Stimulated activated CD8-positive, alpha-beta memory T cell treated with anti-CD3 and anti-CD28 coated beads, Interleukin-12 subunit alpha, Interleukin-12 subunit beta, amount 100 ng/mL, for 4 hours (primary cell): ENCODE measurements at regions not wholly inside any gene's neighbourhood (a gene's known extent, or its start where the extent isn't known, plus 50 kb on each side); places are given as distances from the start of the nearest gene placed in this dataset.

Experiments used
- DNase-seq: peaks from one replicate; pipeline ENCODE4 v3.0.0-alpha.2; 2020; ENCODE audit warnings: low read depth

DNA sequence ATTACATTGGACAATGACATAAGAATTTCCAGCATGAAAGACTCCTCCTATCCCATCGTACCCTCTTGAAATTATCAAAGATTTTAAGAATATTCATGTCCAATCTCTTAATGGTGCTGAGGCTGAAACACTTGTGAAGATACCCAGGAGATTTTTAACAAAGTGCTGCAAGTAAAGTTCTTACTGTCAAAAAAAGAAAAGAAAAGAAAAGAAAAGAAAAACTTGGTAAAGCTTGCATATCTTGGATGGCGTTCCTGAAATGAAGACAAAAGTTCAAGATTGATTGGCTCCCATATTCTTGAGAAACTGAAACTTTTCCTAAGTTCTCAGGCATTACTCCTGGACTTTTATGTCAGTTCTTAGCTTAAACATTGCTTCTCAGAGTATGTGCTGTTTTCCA, 1010.5 kb upstream of the PIK3C3 start:
- DNase-seq, result no peak

GRCh38 chr18:40939656-40940515, 1015.1 kb upstream of the PIK3C3 start:
- DNase-seq, result no peak

DNA sequence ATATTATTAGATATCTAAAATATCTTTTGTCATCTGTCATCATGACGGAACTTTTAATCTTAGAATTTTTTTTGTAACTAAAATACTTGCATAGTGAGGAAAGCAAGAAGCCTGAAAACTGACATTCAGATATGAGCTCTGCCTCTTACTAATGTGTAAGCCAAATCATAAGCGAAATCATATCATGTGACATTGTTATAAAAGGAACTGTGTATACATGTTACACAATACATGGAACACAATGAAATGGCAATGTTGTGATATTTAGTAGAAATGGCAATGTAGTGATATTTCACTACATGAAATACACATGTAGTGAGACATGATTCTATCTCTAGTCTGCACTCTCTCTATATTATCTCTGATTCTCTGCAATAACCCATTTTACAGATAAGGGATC, 1016.4 kb upstream of the PIK3C3 start:
- no peak for DNase-seq

GRCh38 chr18:40937386-40937785, 1017.6 kb upstream of the PIK3C3 start:
- DNase-seq, result no peak

DNA sequence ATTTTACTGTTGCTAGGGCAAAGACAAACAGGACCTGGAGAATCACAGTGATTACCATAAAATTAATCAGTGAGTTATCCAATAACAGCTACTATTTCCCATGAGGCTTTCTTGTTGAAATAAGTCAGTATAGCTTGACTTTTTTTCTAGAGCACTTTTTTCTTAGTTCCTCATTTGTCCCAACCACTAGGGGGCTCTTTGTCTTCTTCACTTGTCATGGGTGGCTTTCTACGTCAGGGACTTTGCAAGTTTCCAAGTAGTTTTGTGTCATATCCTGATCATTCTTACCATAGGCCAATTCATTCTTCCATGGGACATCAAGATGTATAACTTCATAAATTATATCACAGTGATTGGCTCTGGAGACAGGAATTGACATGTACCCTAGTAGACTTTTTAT, 1019.6 kb upstream of the PIK3C3 start:
- DNase-seq, result no peak

DNA sequence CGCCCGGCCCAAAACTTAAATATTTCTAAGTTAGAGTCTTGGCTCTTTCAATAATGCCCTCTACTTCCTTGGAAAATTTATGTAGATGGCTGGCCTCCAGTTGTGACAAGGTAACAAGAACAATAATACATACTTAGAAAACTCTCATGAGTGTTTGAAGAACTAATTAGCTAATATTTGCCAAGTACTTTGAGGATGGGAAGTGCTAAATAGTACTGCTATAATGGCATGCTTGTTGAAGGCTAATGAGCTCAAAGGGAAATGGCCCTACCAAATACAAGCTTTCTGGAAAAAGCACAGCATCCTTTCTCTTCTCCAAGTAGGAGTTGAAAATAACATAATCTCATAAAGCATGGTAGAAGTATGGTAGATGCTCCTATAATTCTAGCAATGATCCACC, 1022.2 kb upstream of the PIK3C3 start:
- DNase-seq, result no peak

DNA sequence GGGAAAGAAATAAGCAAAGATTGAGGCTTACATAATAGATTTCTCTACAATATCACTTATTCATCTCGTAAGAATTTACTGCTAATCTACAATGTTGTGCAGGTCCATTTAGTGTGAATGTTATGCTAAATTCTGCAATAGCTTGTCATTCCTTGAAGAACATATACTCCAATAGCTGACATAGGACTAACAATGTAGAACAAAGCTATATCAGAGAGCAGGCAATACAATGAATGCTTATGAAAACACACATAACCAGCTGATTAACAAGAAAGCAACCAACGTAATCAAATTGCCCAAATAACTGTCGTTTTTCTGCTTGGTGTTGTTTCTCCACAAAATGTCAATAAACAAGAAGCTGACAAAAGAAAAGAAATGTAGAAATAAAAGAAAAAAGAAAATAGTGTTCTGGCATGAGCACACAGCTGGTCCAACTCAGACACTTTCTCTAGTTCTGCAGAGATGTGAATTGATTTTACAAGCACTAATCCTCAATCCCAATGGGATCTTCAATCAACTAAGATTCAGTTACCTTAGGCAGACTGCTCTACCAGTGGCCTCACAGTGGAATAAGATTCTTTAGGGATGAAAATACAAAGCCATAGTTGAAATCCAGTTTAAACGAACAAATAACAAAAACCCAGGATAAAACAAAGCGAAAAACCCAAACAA, 1024.7 kb upstream of the PIK3C3 start:
- DNase-seq, result no peak

DNA sequence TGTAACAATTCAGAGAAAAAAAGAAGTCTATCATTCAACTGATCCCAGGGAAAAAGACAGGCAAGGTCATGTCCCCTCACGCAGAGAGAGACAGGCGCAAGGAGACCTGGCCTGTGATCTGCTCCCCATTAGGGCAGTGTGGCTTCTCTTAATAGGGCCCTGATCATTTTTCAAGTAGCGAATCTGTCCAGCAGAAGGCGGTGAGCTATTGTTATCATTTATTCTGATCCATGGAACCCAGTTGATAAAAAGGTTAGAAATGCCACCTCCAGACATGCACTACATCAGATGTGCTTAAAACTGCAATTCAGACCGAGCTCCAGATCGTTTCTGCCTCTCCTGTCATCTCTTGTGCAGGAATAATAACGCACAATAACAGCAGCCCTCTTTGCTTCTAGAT, 1025.6 kb upstream of the PIK3C3 start:
- DNase-seq, result no peak

- no peak for DNase-seq
Observed at GRCh38 chr18:40926679-40927078, 1028.4 kb upstream of the PIK3C3 start.

- no peak for DNase-seq
Observed at GRCh38 chr18:40925071-40925541, 1029.9 kb upstream of the PIK3C3 start.

- DNase-seq, result no peak
Observed at GRCh38 chr18:40921845-40922629, 1033.0 kb upstream of the PIK3C3 start.

- DNase-seq, result no peak
Observed at GRCh38 chr18:40917056-40917455, 1038.0 kb upstream of the PIK3C3 start.

DNA sequence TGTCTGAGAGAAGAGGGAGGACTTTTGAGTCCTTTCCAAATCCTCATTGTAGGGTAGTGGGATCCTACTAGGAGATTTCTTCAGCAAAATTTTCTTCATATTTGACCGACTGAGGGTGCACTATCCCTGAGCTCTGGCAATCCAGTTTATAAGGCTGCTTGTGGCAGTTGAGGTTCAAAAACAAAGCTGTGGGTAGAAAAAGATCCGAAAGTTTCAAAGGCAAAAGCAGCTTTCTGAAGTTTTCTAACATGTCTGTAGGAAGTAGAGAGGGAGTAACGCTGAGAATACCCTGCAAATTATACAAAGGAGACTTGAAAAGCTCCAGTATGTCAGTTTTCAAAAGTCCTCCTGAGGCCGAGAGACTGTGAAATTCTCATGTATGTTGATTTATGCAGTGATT, 1039.3 kb upstream of the PIK3C3 start:
- no peak for DNase-seq

- no peak for DNase-seq
Observed at GRCh38 chr18:40911582-40912254, 1043.3 kb upstream of the PIK3C3 start.

GRCh38 chr18:40911041-40911440, 1044.0 kb upstream of the PIK3C3 start:
- DNase-seq, result no peak

DNA sequence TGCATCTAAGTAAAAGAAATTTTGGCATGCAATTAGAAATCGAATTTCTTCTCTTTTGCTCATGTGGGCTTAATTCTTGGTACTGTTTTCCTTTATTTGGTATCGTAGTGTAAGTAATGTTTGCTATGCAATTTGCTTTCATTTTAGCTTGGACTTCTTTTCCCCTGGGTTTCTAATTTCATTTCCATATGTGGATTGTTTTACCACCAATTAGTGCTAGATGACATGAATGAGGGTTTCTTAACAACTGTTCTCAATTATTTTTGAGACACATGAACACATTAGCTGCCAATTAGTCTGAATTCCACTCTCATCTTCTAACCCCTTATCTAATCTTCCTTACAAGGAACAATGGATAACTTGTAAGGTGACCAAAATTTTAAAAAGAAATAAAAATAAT, 1047.2 kb upstream of the PIK3C3 start:
- DNase-seq, result no peak

DNA sequence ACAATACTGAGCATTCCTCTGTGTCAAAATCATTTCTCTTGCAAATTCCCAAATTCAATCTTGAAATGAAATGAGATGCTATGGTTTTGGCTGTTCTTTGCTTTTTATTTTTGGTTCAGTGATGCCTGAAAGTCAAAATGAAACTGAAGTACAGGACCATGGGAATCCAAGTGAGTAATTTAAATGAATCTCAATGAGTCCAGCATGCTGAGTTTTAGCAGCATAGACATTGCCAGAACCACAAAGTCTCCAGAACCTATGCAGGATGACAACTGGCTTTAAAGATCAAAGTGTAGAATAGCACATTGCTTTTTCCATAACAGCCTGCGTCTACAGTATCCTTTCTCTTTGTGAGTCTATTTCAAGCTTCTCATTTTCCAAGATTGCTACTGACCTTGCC, 1050.7 kb upstream of the PIK3C3 start:
- no peak for DNase-seq

DNA sequence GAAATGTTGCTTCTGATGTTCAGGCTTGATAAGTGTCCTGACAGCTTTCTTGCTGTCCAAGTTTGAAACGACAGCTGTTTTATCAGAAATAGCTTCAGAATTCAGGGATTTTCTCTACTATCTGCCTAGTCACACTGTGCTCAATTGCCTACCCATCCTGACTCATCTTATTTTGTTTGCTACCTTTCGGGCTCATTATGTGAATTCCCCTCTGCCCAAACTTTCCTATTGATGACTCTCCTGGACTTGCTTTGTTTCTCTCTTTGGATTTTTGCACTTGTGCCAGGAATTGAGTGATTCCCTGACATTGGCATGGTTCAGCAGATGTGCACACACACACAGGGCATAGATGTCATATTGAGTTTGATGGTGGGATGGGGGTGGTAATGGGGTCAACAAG, 1052.6 kb upstream of the PIK3C3 start:
- DNase-seq, result no peak

- no peak for DNase-seq
Observed at GRCh38 chr18:40897884-40898283, 1057.2 kb upstream of the PIK3C3 start.

DNA sequence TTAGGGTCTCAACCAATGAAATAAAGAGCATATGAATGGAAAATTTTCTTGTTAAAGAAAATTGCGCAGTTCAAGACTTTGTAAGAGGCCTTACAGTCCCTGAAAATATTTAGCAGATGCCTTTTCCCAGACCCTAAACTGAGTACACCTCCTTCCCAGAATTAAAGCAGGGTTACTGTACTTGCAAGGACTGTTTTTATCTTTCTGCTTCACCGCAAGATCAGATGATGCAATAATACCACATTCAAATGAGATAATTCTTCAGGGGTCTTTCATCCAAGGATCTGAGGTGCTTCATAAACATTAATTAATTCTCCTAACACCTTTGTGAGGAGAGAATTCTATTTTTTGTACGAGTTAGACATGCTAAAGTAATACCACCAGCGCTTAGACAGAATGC, 1071.8 kb upstream of the PIK3C3 start:
- DNase-seq, result no peak

DNA sequence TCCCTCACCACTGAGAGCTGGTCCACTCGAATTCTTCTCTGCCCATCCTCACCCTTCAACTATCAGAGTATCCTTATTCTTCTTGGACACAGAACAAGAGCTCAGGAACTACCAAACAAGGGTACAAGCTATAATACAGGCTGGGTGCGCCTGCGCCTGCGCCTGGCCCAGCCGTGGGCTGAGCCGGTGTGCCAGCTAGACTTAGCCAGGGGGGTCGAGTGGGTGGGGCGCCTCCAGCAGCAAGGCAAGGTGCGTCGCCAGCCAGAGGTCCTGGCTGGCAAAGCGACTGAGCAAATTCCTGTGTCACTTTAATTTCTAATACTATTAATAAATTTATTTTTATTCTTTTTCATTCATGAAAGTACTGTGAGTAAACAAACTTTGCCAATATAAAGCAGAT, 1072.6 kb upstream of the PIK3C3 start:
- DNase-seq, result no peak

GRCh38 chr18:40878371-40878770, 1076.7 kb upstream of the PIK3C3 start:
- no peak for DNase-seq
